ENCODE measurements at regions not wholly inside any gene's neighbourhood (a gene's known extent, or its start where the extent isn't known, plus 50 kb on each side); places are given as distances from the start of the nearest gene placed in this dataset.
"Not testable (repeated sequence)": the region's sequence is repeated elsewhere in the genome, so short reads cannot be mapped to it uniquely, and the experiment has no call there.

DNA sequence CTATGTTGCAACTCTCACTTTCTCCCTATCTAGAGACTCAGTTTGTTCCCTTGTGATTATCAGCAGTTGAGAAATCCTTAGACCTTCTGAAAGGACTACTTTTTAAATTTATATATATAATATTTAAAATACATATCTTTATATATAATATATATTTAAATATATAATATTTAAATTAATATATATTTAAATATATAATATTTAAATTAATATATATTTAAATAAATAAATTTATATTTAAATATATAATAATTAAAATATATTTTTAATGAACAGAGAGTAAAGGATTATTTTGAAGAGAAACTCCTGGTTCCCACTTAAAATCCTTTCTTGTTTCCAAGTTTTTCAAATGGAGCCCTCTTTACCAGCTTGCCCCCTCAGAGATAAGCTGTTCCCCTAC, 83.7 kb upstream of the TRIM77 start:
- intact Hi-C loops (cut with micrococcal nuclease), result no loop called here
- H3K36me3 ChIP-seq (ENCODE audit: control insufficient read depth in 2 of 3, insufficient read depth in 3 of 3, low read length in 3 of 3), result no peaks in the 10 kb centered on the region

GRCh38 chr11:89626881-89627280, 83.2 kb upstream of the TRIM77 start:
- CTCF ChIA-PET; H3K27ac Mint-ChIP-seq; H3K27ac ChIP-seq (ENCODE audit: low read depth, low read length); ATAC-seq; H3K27me3 Mint-ChIP-seq; H3K4me1 ChIP-seq (ENCODE audit: control insufficient read depth in 2 of 2, insufficient read depth in 2 of 2, low read length in 2 of 2); H3K4me3 Mint-ChIP-seq; H3K27me3 ChIP-seq (ENCODE audit: control insufficient read depth in 2 of 2, insufficient read depth in 2 of 2, low read length in 2 of 2); POLR2A ChIA-PET; intact Hi-C loops (cut with micrococcal nuclease); H3K36me3 Mint-ChIP-seq; H3K4me3 ChIP-seq (ENCODE audit: low read length); DNase-seq; H3K36me3 ChIP-seq (ENCODE audit: control insufficient read depth in 2 of 3, insufficient read depth in 3 of 3, low read length in 3 of 3); H3K4me1 Mint-ChIP-seq; H3K9me3 ChIP-seq (ENCODE audit: control insufficient read depth in 2 of 3, low read length in 3 of 3); H3K9me3 Mint-ChIP-seq: not testable (repeated sequence)

More for the DNA sequence above, 83.7 kb upstream of the TRIM77 start:
- ChIA-PET POLR2A (no interaction called here), CTCF (no interaction called here)
- DNase-seq, result no peak
- Mint-ChIP-seq H3K27me3 (no peaks in the 10 kb centered on the region), H3K27ac (no peak overlapping the region), H3K9me3 (peaks cover 0 to 3% (median 0%) of the 10 kb centered on the region in 11 donors), H3K4me1 (no peaks in the 10 kb centered on the region), H3K36me3 (no peaks in the 10 kb centered on the region), H3K4me3 (no peak overlapping the region)
- Histone ChIP-seq H3K4me3 (ENCODE audit: low read length) (no peak overlapping the region), H3K9me3 (ENCODE audit: control insufficient read depth in 2 of 3, low read length in 3 of 3) (no peaks in the 10 kb centered on the region), H3K27me3 (ENCODE audit: control insufficient read depth in 2 of 2, insufficient read depth in 2 of 2, low read length in 2 of 2) (no peaks in the 10 kb centered on the region), H3K27ac (ENCODE audit: low read depth, low read length) (no peak overlapping the region), H3K4me1 (ENCODE audit: control insufficient read depth in 2 of 2, insufficient read depth in 2 of 2, low read length in 2 of 2) (no peaks in the 10 kb centered on the region)
- no peak for ATAC-seq

DNA sequence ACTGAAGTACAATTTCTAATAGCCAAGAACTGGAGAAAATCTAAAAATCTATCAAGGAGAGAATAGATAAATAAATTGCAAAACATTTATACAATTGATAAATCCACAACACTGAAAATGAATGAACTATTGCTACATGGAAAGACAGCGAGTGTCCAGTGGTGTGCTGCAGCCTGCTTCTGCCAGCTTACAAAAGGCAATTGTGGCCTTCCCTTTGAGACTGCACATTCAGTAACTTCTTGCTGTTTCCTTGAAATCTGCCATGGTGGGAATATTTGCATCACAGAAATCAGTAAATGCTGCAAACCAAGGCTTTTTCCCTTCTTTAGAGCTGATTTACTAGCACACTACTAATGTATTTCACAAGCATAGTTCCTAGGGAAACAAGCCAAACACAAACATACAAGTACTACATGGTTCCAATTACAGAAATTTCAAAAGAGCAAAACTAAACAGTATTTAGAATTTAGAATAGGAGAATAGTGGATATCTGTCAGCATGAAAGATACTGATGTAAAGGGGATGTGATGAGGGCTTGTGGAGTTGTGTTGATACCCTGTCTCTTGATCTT, 76.9 kb upstream of the TRIM77 start:
- Histone ChIP-seq H3K4me1 (ENCODE audit: control insufficient read depth in 2 of 2, insufficient read depth in 2 of 2, low read length in 2 of 2) (no peaks in the 10 kb centered on the region), H3K4me3 (ENCODE audit: low read length) (no peak overlapping the region), H3K27ac (ENCODE audit: low read depth, low read length) (no peak overlapping the region), H3K9me3 (ENCODE audit: control insufficient read depth in 2 of 3, low read length in 3 of 3) (no peaks in the 10 kb centered on the region), H3K36me3 (ENCODE audit: control insufficient read depth in 2 of 3, insufficient read depth in 3 of 3, low read length in 3 of 3) (no peaks in the 10 kb centered on the region), H3K27me3 (ENCODE audit: control insufficient read depth in 2 of 2, insufficient read depth in 2 of 2, low read length in 2 of 2) (no peaks in the 10 kb centered on the region)
- POLR2A ChIA-PET, result no interaction called here
- Mint-ChIP-seq H3K4me3 (no peak overlapping the region), H3K36me3 (no peaks in the 10 kb centered on the region), H3K27me3 (no peaks in the 10 kb centered on the region), H3K9me3 (peaks cover 0 to 4% (median 0%) of the 10 kb centered on the region in 11 donors), H3K27ac (no peak overlapping the region), H3K4me1 (no peaks in the 10 kb centered on the region)
- no peak for DNase-seq
- intact Hi-C loops (cut with micrococcal nuclease), result no loop called here
- ATAC-seq, result no peak
- CTCF ChIA-PET, result no interaction called here

- ATAC-seq; H3K27ac ChIP-seq (ENCODE audit: low read depth, low read length); H3K36me3 Mint-ChIP-seq; H3K27ac Mint-ChIP-seq; H3K4me3 ChIP-seq (ENCODE audit: low read length); H3K9me3 Mint-ChIP-seq; H3K9me3 ChIP-seq (ENCODE audit: control insufficient read depth in 2 of 3, low read length in 3 of 3); DNase-seq; intact Hi-C loops (cut with micrococcal nuclease); POLR2A ChIA-PET; H3K4me3 Mint-ChIP-seq; H3K27me3 Mint-ChIP-seq; CTCF ChIA-PET; H3K27me3 ChIP-seq (ENCODE audit: control insufficient read depth in 2 of 2, insufficient read depth in 2 of 2, low read length in 2 of 2); H3K4me1 Mint-ChIP-seq; H3K4me1 ChIP-seq (ENCODE audit: control insufficient read depth in 2 of 2, insufficient read depth in 2 of 2, low read length in 2 of 2); H3K36me3 ChIP-seq (ENCODE audit: control insufficient read depth in 2 of 3, insufficient read depth in 3 of 3, low read length in 3 of 3): not testable (repeated sequence)
Measured at GRCh38 chr11:89640777-89641176, 69.3 kb upstream of the TRIM77 start.

GRCh38 chr11:89648232-89648631, 61.9 kb upstream of the TRIM77 start:
- H3K36me3 Mint-ChIP-seq; CTCF ChIA-PET; H3K4me3 Mint-ChIP-seq; DNase-seq; intact Hi-C loops (cut with micrococcal nuclease); H3K4me1 Mint-ChIP-seq; H3K4me3 ChIP-seq (ENCODE audit: low read length); H3K27me3 Mint-ChIP-seq; H3K9me3 ChIP-seq (ENCODE audit: control insufficient read depth in 2 of 3, low read length in 3 of 3); H3K9me3 Mint-ChIP-seq; H3K27me3 ChIP-seq (ENCODE audit: control insufficient read depth in 2 of 2, insufficient read depth in 2 of 2, low read length in 2 of 2); H3K27ac Mint-ChIP-seq; H3K36me3 ChIP-seq (ENCODE audit: control insufficient read depth in 2 of 3, insufficient read depth in 3 of 3, low read length in 3 of 3); POLR2A ChIA-PET; ATAC-seq; H3K27ac ChIP-seq (ENCODE audit: low read depth, low read length); H3K4me1 ChIP-seq (ENCODE audit: control insufficient read depth in 2 of 2, insufficient read depth in 2 of 2, low read length in 2 of 2): not testable (repeated sequence)

DNA sequence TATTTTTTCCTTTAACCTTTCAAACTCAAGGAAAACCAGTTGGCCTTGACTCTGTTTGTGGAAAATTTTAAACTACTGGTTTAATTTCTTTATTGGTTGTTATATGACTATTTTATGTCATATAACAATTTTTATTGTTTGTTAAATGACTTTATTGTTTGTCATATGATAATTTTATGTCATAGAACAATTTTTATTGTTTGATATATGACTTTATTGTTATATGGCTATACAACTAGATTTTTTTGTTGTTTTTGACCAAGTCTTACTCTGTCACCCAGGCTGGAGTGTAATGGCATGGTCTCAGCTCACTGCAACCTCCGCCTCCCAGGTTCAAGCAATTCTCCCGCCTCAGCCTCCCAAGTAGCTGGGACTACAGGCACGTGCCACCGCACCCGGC, 61.1 kb upstream of the TRIM77 start:
- H3K27ac ChIP-seq (ENCODE audit: low read depth, low read length); H3K4me1 ChIP-seq (ENCODE audit: control insufficient read depth in 2 of 2, insufficient read depth in 2 of 2, low read length in 2 of 2); ATAC-seq; intact Hi-C loops (cut with micrococcal nuclease); H3K27ac Mint-ChIP-seq; H3K36me3 ChIP-seq (ENCODE audit: control insufficient read depth in 2 of 3, insufficient read depth in 3 of 3, low read length in 3 of 3); H3K27me3 Mint-ChIP-seq; CTCF ChIA-PET; H3K9me3 Mint-ChIP-seq; H3K9me3 ChIP-seq (ENCODE audit: control insufficient read depth in 2 of 3, low read length in 3 of 3); H3K4me3 Mint-ChIP-seq; POLR2A ChIA-PET; H3K27me3 ChIP-seq (ENCODE audit: control insufficient read depth in 2 of 2, insufficient read depth in 2 of 2, low read length in 2 of 2); H3K4me3 ChIP-seq (ENCODE audit: low read length); H3K36me3 Mint-ChIP-seq; DNase-seq; H3K4me1 Mint-ChIP-seq: not testable (repeated sequence)

GRCh38 chr11:89654669-89655068, 55.4 kb upstream of the TRIM77 start:
- H3K4me3 ChIP-seq (ENCODE audit: low read length); H3K27ac ChIP-seq (ENCODE audit: low read depth, low read length); POLR2A ChIA-PET; H3K9me3 ChIP-seq (ENCODE audit: control insufficient read depth in 2 of 3, low read length in 3 of 3); intact Hi-C loops (cut with micrococcal nuclease); DNase-seq; H3K27me3 ChIP-seq (ENCODE audit: control insufficient read depth in 2 of 2, insufficient read depth in 2 of 2, low read length in 2 of 2); H3K27ac Mint-ChIP-seq; H3K4me1 Mint-ChIP-seq; H3K4me1 ChIP-seq (ENCODE audit: control insufficient read depth in 2 of 2, insufficient read depth in 2 of 2, low read length in 2 of 2); H3K36me3 Mint-ChIP-seq; CTCF ChIA-PET; H3K9me3 Mint-ChIP-seq; H3K27me3 Mint-ChIP-seq; H3K4me3 Mint-ChIP-seq; ATAC-seq; H3K36me3 ChIP-seq (ENCODE audit: control insufficient read depth in 2 of 3, insufficient read depth in 3 of 3, low read length in 3 of 3): not testable (repeated sequence)
